ENCODE measurements at regions not wholly inside any gene's neighbourhood (a gene's known extent, or its start where the extent isn't known, plus 50 kb on each side); places are given as distances from the start of the nearest gene placed in this dataset.

DNA sequence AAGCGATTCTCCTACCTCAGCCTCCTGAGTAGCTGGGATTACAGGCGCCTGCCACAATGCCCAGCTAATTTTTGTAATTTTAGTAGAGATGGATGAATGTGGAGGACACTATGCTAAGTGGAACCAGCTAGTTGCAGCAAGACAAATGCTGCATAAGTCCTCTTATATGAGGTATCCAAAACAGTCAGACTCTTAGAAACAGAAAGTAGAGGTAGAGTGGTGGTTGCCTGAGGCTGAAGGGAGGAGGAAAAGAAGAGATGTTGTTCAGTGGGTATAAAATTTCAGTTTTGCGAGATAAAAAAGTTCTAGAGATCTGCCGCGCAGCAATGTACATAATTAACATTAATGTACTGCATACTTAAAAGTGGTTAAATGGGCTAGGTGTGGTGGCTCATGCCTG is 145.3 kb upstream of the SPRED2 start:
- TF ChIP-seq ZNF140 (tag by site-specific recombination; IDR thresholded peaks at IDR 0.05) = no peak
- TF ChIP-seq ZNF658 (tag by site-specific recombination; IDR thresholded peaks at IDR 0.05) = no peak
- no peak for TF ChIP-seq ZNF571 (tag by site-specific recombination; IDR thresholded peaks at IDR 0.05)
- TF ChIP-seq, protein P1, sequence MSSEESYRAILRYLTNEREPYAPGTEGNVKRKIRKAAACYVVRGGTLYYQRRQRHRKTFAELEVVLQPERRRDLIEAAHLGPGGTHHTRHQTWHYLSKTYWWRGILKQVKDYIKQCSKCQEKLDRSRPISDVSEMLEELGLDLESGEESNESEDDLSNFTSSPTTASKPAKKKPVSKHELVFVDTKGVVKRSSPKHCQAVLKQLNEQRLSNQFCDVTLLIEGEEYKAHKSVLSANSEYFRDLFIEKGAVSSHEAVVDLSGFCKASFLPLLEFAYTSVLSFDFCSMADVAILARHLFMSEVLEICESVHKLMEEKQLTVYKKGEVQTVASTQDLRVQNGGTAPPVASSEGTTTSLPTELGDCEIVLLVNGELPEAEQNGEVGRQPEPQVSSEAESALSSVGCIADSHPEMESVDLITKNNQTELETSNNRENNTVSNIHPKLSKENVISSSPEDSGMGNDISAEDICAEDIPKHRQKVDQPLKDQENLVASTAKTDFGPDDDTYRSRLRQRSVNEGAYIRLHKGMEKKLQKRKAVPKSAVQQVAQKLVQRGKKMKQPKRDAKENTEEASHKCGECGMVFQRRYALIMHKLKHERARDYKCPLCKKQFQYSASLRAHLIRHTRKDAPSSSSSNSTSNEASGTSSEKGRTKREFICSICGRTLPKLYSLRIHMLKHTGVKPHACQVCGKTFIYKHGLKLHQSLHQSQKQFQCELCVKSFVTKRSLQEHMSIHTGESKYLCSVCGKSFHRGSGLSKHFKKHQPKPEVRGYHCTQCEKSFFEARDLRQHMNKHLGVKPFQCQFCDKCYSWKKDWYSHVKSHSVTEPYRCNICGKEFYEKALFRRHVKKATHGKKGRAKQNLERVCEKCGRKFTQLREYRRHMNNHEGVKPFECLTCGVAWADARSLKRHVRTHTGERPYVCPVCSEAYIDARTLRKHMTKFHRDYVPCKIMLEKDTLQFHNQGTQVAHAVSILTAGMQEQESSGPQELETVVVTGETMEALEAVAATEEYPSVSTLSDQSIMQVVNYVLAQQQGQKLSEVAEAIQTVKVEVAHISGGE (tag by site-specific recombination; conservative IDR thresholded peaks at IDR 0.05; ENCODE audit: low read depth) = no peak
- TF ChIP-seq GLI4 (tag by site-specific recombination; IDR thresholded peaks at IDR 0.05) = no peak
- no peak for TF ChIP-seq ZNF76 (tag by site-specific recombination; IDR thresholded peaks at IDR 0.05; ENCODE audit: borderline replicate concordance, low read depth)
